EH (cell line): ENCODE measurements at regions not wholly inside any gene's neighbourhood (a gene's known extent, or its start where the extent isn't known, plus 50 kb on each side); places are given as distances from the start of the nearest gene placed in this dataset.

Experiments
- DNase-seq: peaks from one replicate; pipeline ENCODE4 v3.0.0-alpha.2; 2015; ENCODE audit warnings: low read depth

- DNase-seq: no peak
Observed at GRCh38 chr2:191560411-191560980, 117.4 kb upstream of the NABP1 start.

GRCh38 chr2:191565120-191565519 is 112.8 kb upstream of the NABP1 start:
- DNase-seq: no peak

GRCh38 chr2:191565647-191566198 is 112.2 kb upstream of the NABP1 start:
- DNase-seq: no peak

- peak; percentile 75 for DNase-seq
Observed at GRCh38 chr2:191566344-191566743, 111.6 kb upstream of the NABP1 start.

- DNase-seq: no peak
Observed at GRCh38 chr2:191567206-191567605, 110.7 kb upstream of the NABP1 start.

- DNase-seq: no peak
Observed at GRCh38 chr2:191569025-191569424, 108.9 kb upstream of the NABP1 start.

- DNase-seq: peak; percentile 65
Observed at GRCh38 chr2:191571163-191571769, 106.7 kb upstream of the NABP1 start.

GRCh38 chr2:191572319-191572718 is 105.6 kb upstream of the NABP1 start:
- no peak for DNase-seq

- no peak for DNase-seq
Observed at GRCh38 chr2:191573216-191573615, 104.7 kb upstream of the NABP1 start.

GRCh38 chr2:191574232-191574631 is 103.7 kb upstream of the NABP1 start:
- DNase-seq: no peak

- DNase-seq: no peak
Observed at GRCh38 chr2:191577605-191578004, 100.3 kb upstream of the NABP1 start.

GRCh38 chr2:191578031-191578430 is 99.9 kb upstream of the NABP1 start:
- DNase-seq: no peak

GRCh38 chr2:191580581-191580980 is 97.4 kb upstream of the NABP1 start:
- DNase-seq: no peak

- no peak for DNase-seq
Observed at GRCh38 chr2:191581003-191581402, 96.9 kb upstream of the NABP1 start.

- DNase-seq: peak; percentile 95
Observed at GRCh38 chr2:191582355-191582754, 95.6 kb upstream of the NABP1 start.

- DNase-seq: no peak
Observed at GRCh38 chr2:191591025-191591424, 86.9 kb upstream of the NABP1 start.

GRCh38 chr2:191593622-191594385 is 84.1 kb upstream of the NABP1 start:
- peak; percentile 62 for DNase-seq

GRCh38 chr2:191597186-191597751 is 80.7 kb upstream of the NABP1 start:
- DNase-seq: no peak

GRCh38 chr2:191598296-191598695 is 79.6 kb upstream of the NABP1 start:
- DNase-seq: no peak

- no peak for DNase-seq
Observed at GRCh38 chr2:191601060-191601459, 76.9 kb upstream of the NABP1 start.

GRCh38 chr2:191604154-191604553 is 73.8 kb upstream of the NABP1 start:
- no peak for DNase-seq

- DNase-seq: no peak
Observed at GRCh38 chr2:191607096-191607495, 70.8 kb upstream of the NABP1 start.

GRCh38 chr2:191610756-191611155 is 67.2 kb upstream of the NABP1 start:
- no peak for DNase-seq
